GM21825 (cell line): ENCODE measurements at regions not wholly inside any gene's neighbourhood (a gene's known extent, or its start where the extent isn't known, plus 50 kb on each side); places are given as distances from the start of the nearest gene placed in this dataset.

Experiments used
- ATAC-seq: cut with Tn5 transposase; IDR thresholded peaks from one replicate; pipeline ENCODE4 v1.9.1; 2021; ENCODE audit warnings: mild to moderate bottlenecking, moderate library complexity; ENCODE audit not compliant: unreplicated experiment

DNA sequence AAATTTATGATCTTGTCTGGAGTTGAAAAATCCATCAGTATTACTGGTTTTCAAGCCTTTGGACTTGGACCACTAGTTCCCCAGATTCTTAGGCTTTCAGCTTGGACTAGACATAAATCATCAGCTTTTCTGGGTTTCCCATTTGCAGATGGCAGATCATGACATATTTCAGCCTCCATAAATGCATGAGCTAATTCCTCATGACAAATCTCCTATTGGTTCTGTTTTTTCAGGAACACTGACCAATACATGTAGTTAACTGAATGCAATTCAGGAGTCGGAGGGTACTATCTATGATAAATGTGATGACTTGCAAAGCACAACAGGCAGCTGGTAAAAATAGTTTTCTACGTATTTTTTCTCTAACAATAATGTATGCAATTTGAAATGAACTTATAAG lies 635.6 kb downstream of the TRAM1L1 start:
- no peak for ATAC-seq

GRCh38 chr4:116444117-116444516 lies 641.3 kb downstream of the TRAM1L1 start:
- ATAC-seq = no peak

DNA sequence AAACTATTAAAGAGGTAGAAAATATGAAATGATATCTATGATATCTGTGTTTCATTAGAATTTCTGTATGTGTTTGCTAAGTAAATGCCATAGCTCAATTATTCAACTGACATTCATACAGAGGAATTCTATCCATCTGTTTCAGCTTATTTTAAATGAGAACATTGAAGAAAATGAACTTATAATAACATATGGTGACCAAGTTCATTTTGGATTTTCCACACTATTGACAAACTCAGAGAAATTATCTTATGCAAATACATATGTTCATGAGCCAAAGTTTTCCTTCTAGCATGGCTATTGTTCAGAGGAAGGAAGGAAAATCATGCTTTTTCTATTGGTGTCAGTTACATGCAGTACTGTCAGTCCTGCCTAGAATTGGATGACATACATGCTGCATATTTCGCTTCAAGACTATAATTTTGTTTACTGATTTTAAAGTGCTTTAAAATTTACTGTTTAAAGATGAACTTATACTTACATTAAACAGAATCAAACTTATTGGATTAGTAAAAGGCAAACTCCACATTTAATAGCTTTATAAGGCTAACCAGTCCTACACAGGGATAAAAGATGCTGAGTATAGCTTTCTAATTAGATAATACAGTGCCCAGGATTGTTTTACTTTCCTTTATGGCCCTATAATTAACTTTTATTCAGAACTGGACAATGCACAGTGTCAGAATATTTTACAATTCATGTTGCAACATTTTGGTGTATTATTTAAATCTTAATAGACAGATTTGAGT lies 646.2 kb downstream of the TRAM1L1 start:
- ATAC-seq = no peak

- ATAC-seq = no peak
Measured at GRCh38 chr4:116438417-116438816, 647.0 kb downstream of the TRAM1L1 start.

DNA sequence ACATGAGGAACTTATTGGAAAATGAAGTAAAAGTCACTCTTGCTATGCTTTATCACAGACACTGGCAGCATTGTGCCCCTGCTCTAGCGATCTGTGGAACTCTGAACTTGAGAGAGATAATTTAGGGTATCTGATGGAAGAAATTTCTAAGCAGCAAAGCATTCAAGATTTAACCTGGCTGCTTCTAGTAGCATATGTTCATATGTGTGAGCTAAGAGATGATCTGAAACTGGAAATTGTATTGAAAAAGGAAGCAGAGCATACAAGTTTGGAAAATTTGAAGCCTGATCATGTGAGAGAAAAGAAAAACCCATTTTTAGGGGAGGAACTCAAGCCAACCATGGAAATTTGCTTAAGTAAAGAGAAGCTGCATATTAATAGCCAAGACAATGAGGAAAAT lies 657.7 kb downstream of the TRAM1L1 start:
- no peak for ATAC-seq

DNA sequence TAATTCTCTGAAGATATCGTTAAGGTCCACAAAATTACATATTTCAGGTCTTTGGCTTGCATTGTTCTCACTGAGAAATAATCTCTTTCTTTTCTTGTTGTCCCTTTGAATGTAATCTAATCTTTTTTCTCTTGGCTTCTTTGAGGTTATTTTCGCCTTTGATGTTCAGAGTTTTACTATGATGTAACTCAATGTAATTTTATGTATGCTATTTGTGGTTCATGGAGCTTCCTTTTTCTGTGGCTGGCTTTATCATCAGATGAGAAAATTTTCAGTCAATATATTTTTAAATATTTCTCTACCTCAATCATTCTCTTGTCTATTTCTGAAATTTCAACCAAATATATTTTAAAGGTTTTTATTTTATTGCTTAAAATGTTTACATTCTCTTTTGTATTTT lies 672.2 kb downstream of the TRAM1L1 start:
- no peak for ATAC-seq

- no peak for ATAC-seq
Measured at GRCh38 chr4:116401293-116401692, 684.1 kb downstream of the TRAM1L1 start.

- no peak for ATAC-seq
Measured at GRCh38 chr4:116400480-116400879, 684.9 kb downstream of the TRAM1L1 start.

DNA sequence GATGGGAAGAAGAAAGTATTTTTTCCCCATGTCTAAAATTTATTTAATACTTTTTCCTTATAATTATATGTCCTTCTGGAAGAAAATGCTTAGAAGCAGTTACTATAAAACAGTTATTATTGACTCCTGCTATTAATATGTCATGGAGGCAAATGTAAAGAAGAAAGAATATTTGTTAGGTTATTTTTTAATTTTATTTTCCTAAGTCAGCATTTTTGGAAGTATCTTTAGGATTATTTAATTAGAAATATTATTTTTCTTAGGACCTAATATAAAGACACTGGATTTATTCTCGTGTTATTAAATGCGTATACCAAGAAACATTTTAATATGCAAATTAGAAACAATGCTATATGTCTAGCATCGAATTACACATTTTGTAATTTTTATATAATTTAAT lies 687.7 kb downstream of the TRAM1L1 start:
- no peak for ATAC-seq

- no peak for ATAC-seq
Measured at GRCh38 chr4:116397291-116397690, 688.1 kb downstream of the TRAM1L1 start.

- no peak for ATAC-seq
Measured at GRCh38 chr4:116395408-116395807, 690.0 kb downstream of the TRAM1L1 start.

DNA sequence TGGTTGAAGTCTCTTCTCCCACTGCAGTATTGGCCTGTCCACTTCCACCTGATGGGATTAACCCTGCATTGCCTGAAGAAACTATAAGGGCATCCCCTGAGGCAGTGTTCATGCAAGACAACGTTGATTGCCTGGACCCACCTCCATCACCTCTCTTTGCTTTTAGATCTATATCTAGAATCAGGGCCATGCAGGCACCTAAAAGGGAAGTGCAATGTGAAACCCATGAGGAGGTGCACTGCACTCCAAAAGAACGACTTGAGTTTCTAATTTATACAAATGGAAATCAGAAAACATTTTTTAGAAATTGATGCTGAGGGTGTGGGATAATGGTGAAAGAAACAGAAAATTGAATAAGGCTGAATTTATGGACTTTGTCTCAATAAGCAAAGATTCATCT lies 694.4 kb downstream of the TRAM1L1 start:
- ATAC-seq = no peak

DNA sequence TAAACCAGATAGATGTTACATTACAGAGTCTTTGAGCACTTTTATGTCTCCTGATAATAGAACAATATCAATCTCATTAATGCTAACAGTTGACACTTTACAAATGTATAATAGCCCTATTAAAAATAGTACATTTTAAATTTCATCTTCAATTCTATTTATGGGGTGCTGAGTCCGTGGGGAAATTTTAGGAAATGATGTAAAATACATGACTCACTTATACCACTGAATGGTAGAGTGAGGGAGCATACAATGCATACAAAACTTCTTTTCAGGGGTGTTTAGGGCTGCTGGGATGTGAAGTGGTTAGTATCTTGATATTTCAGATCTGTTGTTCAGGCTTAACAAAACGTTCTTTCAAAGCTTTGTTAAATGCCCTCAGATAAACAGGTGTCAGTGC lies 696.2 kb downstream of the TRAM1L1 start:
- ATAC-seq = no peak

DNA sequence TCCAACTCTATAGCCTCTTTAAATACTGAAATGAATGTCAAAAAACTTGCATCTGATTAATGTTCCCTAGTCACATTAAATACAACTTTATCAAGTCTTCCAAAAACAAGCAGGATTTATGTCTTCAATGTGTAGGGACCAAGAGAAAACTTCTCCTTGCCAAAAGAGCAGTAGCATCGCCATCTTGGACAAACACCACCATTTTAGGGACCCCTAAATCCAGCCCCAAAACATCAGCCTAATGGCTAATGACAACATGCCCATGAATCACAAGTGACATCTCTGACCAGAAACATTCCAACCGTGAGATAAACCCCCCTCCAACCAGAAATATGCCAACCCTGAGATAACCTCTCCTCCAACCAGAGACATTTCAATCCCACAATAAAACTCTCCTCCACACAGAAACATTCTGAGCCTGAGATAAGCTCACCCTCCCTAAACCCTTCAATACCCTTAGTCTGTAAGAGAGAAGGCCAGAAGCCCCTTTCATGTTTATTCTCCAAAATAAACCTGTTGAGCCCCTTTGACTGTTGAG lies 697.4 kb downstream of the TRAM1L1 start:
- no peak for ATAC-seq

- ATAC-seq = no peak
Measured at GRCh38 chr4:116386856-116387255, 698.5 kb downstream of the TRAM1L1 start.

DNA sequence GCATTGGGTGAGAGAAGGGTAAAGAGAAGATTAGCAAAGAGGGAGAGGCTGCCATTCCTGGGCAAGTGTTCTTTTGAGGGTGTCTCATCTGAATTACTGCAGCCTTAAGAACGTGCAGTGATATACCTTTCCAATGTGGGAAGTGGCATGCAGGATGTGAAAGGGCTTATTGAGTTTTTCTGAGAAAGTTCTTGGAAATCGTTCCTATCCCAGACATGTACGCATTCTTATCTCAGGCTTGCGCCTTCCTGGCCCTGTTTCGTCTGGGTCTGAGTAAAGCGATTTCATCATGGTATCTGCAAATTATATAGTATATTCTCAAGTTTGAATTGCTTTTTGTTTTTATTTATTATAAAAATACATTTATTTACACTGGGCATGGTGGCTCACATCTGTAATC lies 699.8 kb downstream of the TRAM1L1 start:
- ATAC-seq = no peak

GRCh38 chr4:116374815-116375214 lies 710.6 kb downstream of the TRAM1L1 start:
- no peak for ATAC-seq

DNA sequence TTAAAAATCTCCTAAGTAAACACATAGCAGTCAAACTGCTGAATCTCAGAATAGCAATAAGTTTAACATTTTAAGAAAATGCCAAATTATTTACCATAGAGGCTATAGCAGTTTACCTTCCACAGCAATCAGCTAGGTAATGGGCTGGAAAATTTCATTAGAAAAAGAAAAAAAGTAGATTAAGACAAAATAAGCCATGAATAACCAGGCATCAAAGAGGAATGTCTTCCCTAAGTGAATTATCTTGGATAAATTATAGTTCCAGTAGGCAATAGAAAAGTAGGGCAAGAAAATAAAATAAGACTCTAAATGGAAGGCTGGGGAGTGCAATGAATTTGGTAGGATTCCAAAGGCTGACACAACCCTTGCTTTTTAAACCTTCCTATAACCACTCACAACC lies 722.8 kb downstream of the TRAM1L1 start:
- ATAC-seq = no peak

DNA sequence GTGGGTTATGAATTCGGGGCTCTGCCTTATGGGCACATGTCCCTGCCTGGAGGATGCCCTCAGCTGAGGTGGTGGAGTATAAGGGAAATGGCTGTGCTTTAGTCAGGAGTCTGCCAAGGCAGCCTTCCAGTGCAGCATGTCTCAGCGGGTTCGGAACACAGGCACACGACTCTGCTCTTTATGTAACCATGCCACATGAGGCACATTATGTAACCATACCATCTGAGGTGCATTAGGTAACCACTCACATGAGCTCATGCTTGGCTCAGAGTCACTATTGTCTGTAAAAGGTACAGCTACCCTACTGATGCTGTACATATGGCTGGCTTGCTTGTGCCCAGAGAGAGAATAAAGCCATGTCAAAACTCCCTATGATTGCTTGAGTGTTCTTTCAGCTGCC lies 723.6 kb downstream of the TRAM1L1 start:
- no peak for ATAC-seq

DNA sequence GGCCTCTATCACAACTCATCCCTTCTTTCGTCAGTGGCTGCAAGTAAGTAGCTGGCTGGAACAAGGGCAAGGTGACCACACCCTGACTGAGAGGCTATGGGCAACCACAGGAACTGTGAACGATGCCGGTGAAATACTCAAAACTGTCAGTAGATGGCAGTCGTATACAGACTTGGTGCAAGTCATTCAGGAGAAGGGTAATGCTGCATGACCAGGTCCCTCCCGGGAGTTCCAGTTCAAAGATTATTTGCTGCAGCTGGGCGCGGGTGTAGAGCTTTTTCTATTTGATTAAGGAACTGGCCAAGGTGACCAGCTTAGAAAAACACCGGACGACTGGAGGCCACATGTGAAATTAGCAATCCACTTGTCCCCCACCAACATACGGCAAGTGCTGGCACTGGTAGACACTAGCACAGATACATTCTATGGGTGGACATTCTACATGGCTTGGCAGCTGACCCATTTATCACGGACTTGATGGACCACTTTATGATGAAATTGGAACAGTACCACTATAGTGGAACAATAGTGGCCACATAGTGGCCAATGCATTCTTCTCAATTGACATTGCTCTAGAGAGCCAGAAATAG lies 726.6 kb downstream of the TRAM1L1 start:
- ATAC-seq = peak; percentile 96

- ATAC-seq = no peak
Measured at GRCh38 chr4:116357758-116358157, 727.6 kb downstream of the TRAM1L1 start.

DNA sequence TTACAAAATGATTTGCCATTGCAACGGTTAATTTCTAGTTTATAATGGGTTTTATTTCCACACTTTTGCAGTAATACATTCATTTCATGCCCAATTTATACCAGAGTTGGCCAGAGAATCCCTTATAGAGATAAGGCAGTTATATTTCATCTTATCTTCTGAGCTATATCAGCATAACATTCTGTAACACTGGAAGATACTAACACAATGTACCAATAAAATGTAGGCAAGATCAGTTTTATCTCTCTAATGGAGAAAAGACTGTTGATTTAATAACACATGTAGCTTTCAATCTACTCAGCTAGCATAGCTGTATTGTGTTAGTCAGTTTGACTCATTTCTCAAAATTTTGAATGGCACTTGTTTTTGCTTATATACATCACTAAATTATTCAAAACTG lies 738.6 kb downstream of the TRAM1L1 start:
- no peak for ATAC-seq

DNA sequence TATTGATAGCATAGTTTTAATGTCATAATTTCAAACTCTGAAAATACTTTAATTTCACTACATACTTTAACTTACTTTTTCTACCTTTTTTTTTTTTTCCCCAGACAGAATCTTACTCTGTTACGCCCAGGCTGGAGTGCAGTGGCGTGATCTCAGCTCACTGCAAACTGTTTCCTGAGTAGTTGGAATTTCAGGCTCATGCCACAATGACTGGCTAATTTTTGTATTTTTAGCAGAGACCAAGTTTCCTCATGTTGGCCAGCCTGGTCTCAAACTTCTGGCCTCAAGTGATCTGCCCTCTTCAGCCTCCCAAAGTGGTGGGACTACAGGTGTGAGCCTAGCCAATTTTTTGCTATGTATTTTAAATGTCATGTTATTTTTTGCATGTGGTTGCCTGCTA lies 741.6 kb downstream of the TRAM1L1 start:
- ATAC-seq = no peak
